Fibroblast of lung (primary cell): ENCODE measurements at regions not wholly inside any gene's neighbourhood (a gene's known extent, or its start where the extent isn't known, plus 50 kb on each side); places are given as distances from the start of the nearest gene placed in this dataset.

Experiments used
- DNase-seq, 2 donors: peaks; one replicate each; pipeline versions ENCODE4 v3.0.0 to v3.0.0-alpha.2; 2010; ENCODE audit warnings: low read depth in 2 of 2
- H2AFZ ChIP-seq: 2 replicates; pipeline ENCODE4 v1.5.1; 2012; ENCODE audit warnings: low read length, control low read depth, inconsistent platforms
- H3K27ac ChIP-seq: 2 replicates; pipeline ENCODE4 v1.5.1; 2011; ENCODE audit warnings: low read length, control low read depth; ENCODE audit not compliant: insufficient read depth
- H3K27me3 ChIP-seq: 2 replicates; pipeline ENCODE4 v1.5.1; 2011; ENCODE audit warnings: mild to moderate bottlenecking, low read length; ENCODE audit not compliant: control insufficient read depth, insufficient read depth
- H3K36me3 ChIP-seq: 2 replicates; pipeline ENCODE4 v1.5.1; 2011; ENCODE audit warnings: low read length; ENCODE audit not compliant: control insufficient read depth, insufficient read depth
- H3K4me1 ChIP-seq: 2 replicates; pipeline ENCODE4 v1.5.1; 2011; ENCODE audit warnings: low read length; ENCODE audit not compliant: control insufficient read depth, insufficient read depth; ENCODE audit errors: extremely low read depth
- H3K4me2 ChIP-seq: 2 replicates; pipeline ENCODE4 v1.5.1; 2011; ENCODE audit warnings: low read length, control low read depth; ENCODE audit not compliant: insufficient read depth; ENCODE audit errors: extremely low read depth
- H3K4me3 ChIP-seq, 4 experiments: fragments of 200-600 bp in 1 of 4; sonication (generic) in 1 of 4; replicated peaks in 1 of 4; 2 replicates each; pipeline ENCODE4 v1.5.1; 2011 to 2016; ENCODE audit warnings: low read length in 4 of 4, low read depth in 3 of 4, mild to moderate bottlenecking in 3 of 4, control low read depth in 2 of 4, inconsistent platforms in 1 of 4, mixed read lengths in 1 of 4; ENCODE audit not compliant: insufficient read depth in 1 of 4; ENCODE audit errors: control extremely low read depth in 1 of 4
- H3K79me2 ChIP-seq: 2 replicates; pipeline ENCODE4 v1.5.1; 2012; ENCODE audit warnings: mild to moderate bottlenecking, low read length, inconsistent platforms; ENCODE audit not compliant: control insufficient read depth, insufficient read depth
- H3K9ac ChIP-seq: 2 replicates; pipeline ENCODE4 v1.5.1; 2011; ENCODE audit warnings: mild to moderate bottlenecking, low read length, control low read depth; ENCODE audit not compliant: insufficient read depth
- H3K9me3 ChIP-seq: 2 replicates; pipeline ENCODE4 v1.5.1; 2012; ENCODE audit warnings: low read depth, low read length; ENCODE audit not compliant: control insufficient read depth, insufficient read depth
- H4K20me1 ChIP-seq: 2 replicates; pipeline ENCODE4 v1.5.1; 2011; ENCODE audit warnings: low read length; ENCODE audit not compliant: control insufficient read depth, insufficient read depth; ENCODE audit errors: extremely low read depth
- EZH2 ChIP-seq: IDR thresholded peaks from 2 replicates; pipeline ENCODE4 v1.5.1; 2012; ENCODE audit warnings: low read length, control low read depth, mild to moderate bottlenecking; ENCODE audit errors: missing control alignments
- TF ChIP-seq, protein P1 (sequence below), 2 donors: IDR thresholded peaks in 1 of 2; conservative IDR thresholded peaks in 1 of 2; 1 replicate in 1 of 2; 2 replicates in 1 of 2; pipeline ENCODE4 v1.5.1; 2011 to 2012; ENCODE audit warnings: low read length in 2 of 2, control low read depth in 1 of 2, inconsistent platforms in 1 of 2, low read depth in 1 of 2, mild to moderate bottlenecking in 1 of 2

DNA sequence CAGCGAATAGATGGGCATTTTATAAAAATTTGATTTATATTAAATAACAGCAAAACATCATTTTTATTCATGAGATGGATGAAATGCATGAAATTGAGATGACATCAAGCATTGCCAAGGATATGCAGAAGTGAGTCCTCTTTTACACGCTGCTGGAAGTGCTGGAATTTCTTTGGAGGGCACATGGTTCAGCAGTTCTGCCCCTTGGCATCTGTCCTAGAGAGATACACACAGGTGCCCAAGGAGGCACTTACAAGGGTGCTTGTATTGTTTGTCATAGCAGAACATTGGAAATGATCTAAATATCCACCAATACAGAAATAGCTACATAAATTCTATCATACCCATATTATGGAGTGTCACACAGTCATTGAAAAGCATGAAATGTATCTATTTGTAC, 441.1 kb upstream of the TMPO start:
- Histone ChIP-seq H3K79me2 (no peaks in the 10 kb centered on the region), H3K36me3 (no peaks in the 10 kb centered on the region), H3K9me3 (no peaks in the 10 kb centered on the region), H3K27me3 (no peaks in the 10 kb centered on the region), H3K4me1 (no peaks in the 10 kb centered on the region), H4K20me1 (no peaks in the 10 kb centered on the region), H2AFZ (no peak overlapping the region), H3K27ac (no peak overlapping the region), H3K4me2 (no peak overlapping the region), H3K4me3 (no peak overlapping the region), H3K9ac (no peak overlapping the region)
- DNase-seq = no peak
- TF ChIP-seq, protein P1, sequence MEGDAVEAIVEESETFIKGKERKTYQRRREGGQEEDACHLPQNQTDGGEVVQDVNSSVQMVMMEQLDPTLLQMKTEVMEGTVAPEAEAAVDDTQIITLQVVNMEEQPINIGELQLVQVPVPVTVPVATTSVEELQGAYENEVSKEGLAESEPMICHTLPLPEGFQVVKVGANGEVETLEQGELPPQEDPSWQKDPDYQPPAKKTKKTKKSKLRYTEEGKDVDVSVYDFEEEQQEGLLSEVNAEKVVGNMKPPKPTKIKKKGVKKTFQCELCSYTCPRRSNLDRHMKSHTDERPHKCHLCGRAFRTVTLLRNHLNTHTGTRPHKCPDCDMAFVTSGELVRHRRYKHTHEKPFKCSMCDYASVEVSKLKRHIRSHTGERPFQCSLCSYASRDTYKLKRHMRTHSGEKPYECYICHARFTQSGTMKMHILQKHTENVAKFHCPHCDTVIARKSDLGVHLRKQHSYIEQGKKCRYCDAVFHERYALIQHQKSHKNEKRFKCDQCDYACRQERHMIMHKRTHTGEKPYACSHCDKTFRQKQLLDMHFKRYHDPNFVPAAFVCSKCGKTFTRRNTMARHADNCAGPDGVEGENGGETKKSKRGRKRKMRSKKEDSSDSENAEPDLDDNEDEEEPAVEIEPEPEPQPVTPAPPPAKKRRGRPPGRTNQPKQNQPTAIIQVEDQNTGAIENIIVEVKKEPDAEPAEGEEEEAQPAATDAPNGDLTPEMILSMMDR (conservative IDR thresholded peaks at IDR 0.05 in 1 of 2, IDR thresholded peaks at IDR 0.05 in 1 of 2; ENCODE audit: low read depth in 1 of 2, low read length in 2 of 2) = no peak
- no peak for TF ChIP-seq EZH2

- no peak overlapping the region for H3K9ac ChIP-seq
- no peak overlapping the region for H3K4me3 ChIP-seq
- no peak overlapping the region for H3K27ac ChIP-seq
- H2AFZ ChIP-seq = no peak overlapping the region
- no peak overlapping the region for H3K4me2 ChIP-seq
- H3K4me1 ChIP-seq = no peaks in the 10 kb centered on the region
- TF ChIP-seq EZH2 = no peak
- TF ChIP-seq, protein P1 (conservative IDR thresholded peaks at IDR 0.05 in 1 of 2, IDR thresholded peaks at IDR 0.05 in 1 of 2; ENCODE audit: low read depth in 1 of 2, low read length in 2 of 2) = no peak
- H4K20me1 ChIP-seq = no peaks in the 10 kb centered on the region
- H3K79me2 ChIP-seq = no peaks in the 10 kb centered on the region
- no peaks in the 10 kb centered on the region for H3K9me3 ChIP-seq
- no peaks in the 10 kb centered on the region for H3K27me3 ChIP-seq
- H3K36me3 ChIP-seq = no peaks in the 10 kb centered on the region
- no peak for DNase-seq
These were observed 431.0 kb upstream of the TMPO start for GRCh38 chr12:98084391-98084790.

GRCh38 chr12:98085046-98085755, 430.2 kb upstream of the TMPO start:
- Histone ChIP-seq H2AFZ (no peak overlapping the region), H3K4me3 (no peak overlapping the region)
- TF ChIP-seq EZH2 = no peak
- TF ChIP-seq, protein P1 (conservative IDR thresholded peaks at IDR 0.05 in 1 of 2, IDR thresholded peaks at IDR 0.05 in 1 of 2; ENCODE audit: low read depth in 1 of 2, low read length in 2 of 2) = no peak

More at GRCh38 chr12:98085046-98085755, 430.2 kb upstream of the TMPO start:
- H4K20me1 ChIP-seq = no peaks in the 10 kb centered on the region
- DNase-seq = peak in 1 of 2 donors; percentile 11
- H3K27me3 ChIP-seq = no peaks in the 10 kb centered on the region
- H3K36me3 ChIP-seq = no peaks in the 10 kb centered on the region
- H3K4me2 ChIP-seq = no peak overlapping the region
- H3K27ac ChIP-seq = no peak overlapping the region
- no peaks in the 10 kb centered on the region for H3K9me3 ChIP-seq
- H3K9ac ChIP-seq = no peak overlapping the region
- no peaks in the 10 kb centered on the region for H3K79me2 ChIP-seq
- H3K4me1 ChIP-seq = no peaks in the 10 kb centered on the region
